SK-N-MC (cell line): ENCODE measurements at regions not wholly inside any gene's neighbourhood (a gene's known extent, or its start where the extent isn't known, plus 50 kb on each side); places are given as distances from the start of the nearest gene placed in this dataset.

ENCODE experiments used
- EZH2 ChIP-seq: fragments of 200-600 bp; sonication (generic); IDR thresholded peaks from one replicate; pipeline ENCODE4 v1.6.1; 2017; ENCODE audit warnings: antibody characterized with exemption
- FOXP2 ChIP-seq: optimal IDR thresholded peaks from 2 replicates; pipeline ENCODE3; 2011; ENCODE audit warnings: mild to moderate bottlenecking, moderate library complexity; ENCODE audit not compliant: insufficient read depth; ENCODE audit errors: extremely low read length, control extremely low read depth
- POLR2AphosphoS5 ChIP-seq: IDR thresholded peaks from 2 replicates; pipeline ENCODE4 v1.6.1; 2012; ENCODE audit warnings: mild to moderate bottlenecking, low read depth, low read length, borderline replicate concordance

DNA sequence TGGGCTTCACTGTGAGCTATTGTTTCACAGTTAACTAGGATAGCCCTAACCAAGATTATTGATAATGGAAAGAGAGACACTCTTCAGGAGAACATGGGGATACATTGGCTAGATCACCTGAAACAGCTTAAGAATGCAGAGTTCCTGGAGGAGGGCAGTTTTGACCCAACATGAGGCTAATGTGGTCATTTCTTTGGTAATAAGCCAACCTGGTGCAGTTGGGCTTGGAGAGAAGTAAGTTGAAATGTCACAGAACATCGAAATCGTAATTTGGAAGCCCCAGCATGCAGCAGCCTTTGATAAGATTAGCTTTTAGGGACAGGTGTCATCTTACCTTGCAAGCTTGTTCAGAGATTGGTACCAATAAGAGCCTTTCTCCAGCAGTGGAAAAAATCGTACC is 556.6 kb upstream of the GOT2 start:
- TF ChIP-seq POLR2AphosphoS5 (no peak), EZH2 (no peak), FOXP2 (no peak)
